Neutrophil (primary cell): ENCODE measurements at regions not wholly inside any gene's neighbourhood (a gene's known extent, or its start where the extent isn't known, plus 50 kb on each side); places are given as distances from the start of the nearest gene placed in this dataset.

Source experiments
- H3K27ac ChIP-seq: fragments of 200-600 bp; sonication (generic); 2 replicates; pipeline ENCODE4 v1.5.1; 2016; ENCODE audit warnings: mild to moderate bottlenecking, moderate library complexity
- H3K27me3 ChIP-seq: fragments of 200-600 bp; sonication (generic); 2 replicates; pipeline ENCODE4 v1.6.0; 2016; ENCODE audit warnings: mild to moderate bottlenecking
- H3K36me3 ChIP-seq: fragments of 200-600 bp; sonication (generic); 2 replicates; pipeline ENCODE4 v1.5.1; 2017
- H3K4me1 ChIP-seq, 2 experiments: fragments of 200-600 bp in 1 of 2; sonication (generic) in 1 of 2; 1 replicate in 1 of 2; 2 replicates in 1 of 2; pipeline versions ENCODE4 v1.5.1 to v1.6.1; 2013 to 2016; ENCODE audit warnings: low read depth in 1 of 2, low read length in 1 of 2, mild to moderate bottlenecking in 1 of 2, moderate library complexity in 1 of 2; ENCODE audit not compliant: control insufficient read depth in 1 of 2, insufficient read depth in 1 of 2
- H3K4me3 ChIP-seq, 2 experiments: fragments of 200-600 bp in 1 of 2; sonication (generic) in 1 of 2; 1 replicate in 1 of 2; 2 replicates in 1 of 2; pipeline ENCODE4 v1.5.1; 2013 to 2016; ENCODE audit warnings: low read depth in 1 of 2, low read length in 1 of 2, mild to moderate bottlenecking in 1 of 2, moderate library complexity in 1 of 2
- H3K9me3 ChIP-seq: fragments of 200-600 bp; sonication (generic); 2 replicates; pipeline ENCODE4 v1.5.1; 2016
- CTCF ChIP-seq: fragments of 200-600 bp; sonication (generic); IDR thresholded peaks from 2 replicates; pipeline ENCODE4 v1.5.1; 2016; ENCODE audit warnings: antibody characterized with exemption

DNA sequence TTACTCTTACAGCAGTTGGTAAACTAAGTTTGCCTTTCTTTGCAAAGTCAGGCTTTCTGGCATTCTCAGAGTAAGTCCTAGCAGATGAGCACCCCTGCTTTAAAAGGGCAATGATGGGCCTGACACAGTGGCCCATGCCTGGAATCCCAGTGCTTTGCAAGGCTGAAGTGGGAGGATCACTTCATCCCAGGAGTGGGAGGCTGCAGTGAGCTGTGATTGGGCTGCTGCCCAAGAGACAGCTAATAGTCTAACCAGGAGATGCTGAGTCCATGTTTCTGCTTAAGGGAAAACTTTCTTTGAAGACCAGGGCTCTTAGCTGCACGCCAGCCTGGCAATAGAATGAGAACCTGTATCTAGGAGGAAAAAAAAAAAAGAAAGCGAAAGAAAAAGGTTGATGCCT is 100.2 kb upstream of the MPP7 start:
- H3K27ac ChIP-seq = peak overlapping the region; percentile 97
- H3K36me3 ChIP-seq = no peaks in the 10 kb centered on the region
- H3K9me3 ChIP-seq = no peaks in the 10 kb centered on the region
- TF ChIP-seq CTCF = no peak
- peaks cover 66 to 68% of the 10 kb centered on the region in 2 experiments for H3K4me1 ChIP-seq
- H3K27me3 ChIP-seq = no peaks in the 10 kb centered on the region
- H3K4me3 ChIP-seq = peak overlapping the region; percentile 37 to 53

- no peak overlapping the region for H3K27ac ChIP-seq
- TF ChIP-seq CTCF = no peak
- no peak overlapping the region for H3K4me3 ChIP-seq
- peaks cover 22 to 29% of the 10 kb centered on the region in 2 experiments for H3K4me1 ChIP-seq
- no peaks in the 10 kb centered on the region for H3K27me3 ChIP-seq
- no peaks in the 10 kb centered on the region for H3K9me3 ChIP-seq
- H3K36me3 ChIP-seq = no peaks in the 10 kb centered on the region
These were observed 105.4 kb upstream of the MPP7 start for GRCh38 chr10:28408237-28408777.

- Histone ChIP-seq H3K4me1 (peaks cover 0 to 7% of the 10 kb centered on the region in 2 experiments), H3K27me3 (no peaks in the 10 kb centered on the region), H3K9me3 (no peaks in the 10 kb centered on the region), H3K4me3 (no peak overlapping the region), H3K36me3 (no peaks in the 10 kb centered on the region), H3K27ac (no peak overlapping the region)
- TF ChIP-seq CTCF = no peak
These were observed 107.7 kb upstream of the MPP7 start for GRCh38 chr10:28410420-28411135.

- Histone ChIP-seq H3K36me3 (no peaks in the 10 kb centered on the region), H3K4me3 (no peak overlapping the region), H3K27me3 (no peaks in the 10 kb centered on the region), H3K4me1 (peaks cover 0 to 7% of the 10 kb centered on the region in 2 experiments), H3K9me3 (no peaks in the 10 kb centered on the region), H3K27ac (no peak overlapping the region)
- no peak for TF ChIP-seq CTCF
These were observed 108.2 kb upstream of the MPP7 start for GRCh38 chr10:28411136-28411460.

- H3K27me3 ChIP-seq = no peaks in the 10 kb centered on the region
- H3K36me3 ChIP-seq = no peaks in the 10 kb centered on the region
- no peak overlapping the region for H3K27ac ChIP-seq
- H3K4me3 ChIP-seq = no peak overlapping the region
- H3K9me3 ChIP-seq = no peaks in the 10 kb centered on the region
- TF ChIP-seq CTCF = no peak
- H3K4me1 ChIP-seq = peaks cover 0 to 7% of the 10 kb centered on the region in 2 experiments
These were observed 108.8 kb upstream of the MPP7 start for GRCh38 chr10:28411648-28412047.
